A549 (cell line): ENCODE measurements at regions not wholly inside any gene's neighbourhood (a gene's known extent, or its start where the extent isn't known, plus 50 kb on each side); places are given as distances from the start of the nearest gene placed in this dataset.

ENCODE experiments used
- ATAC-seq, 2 experiments: fragments of 200-7000 bp in 1 of 2; fragments of >200 bp in 1 of 2; cut with Nextera tagmentation in 1 of 2; cut with Tn5 transposase in 1 of 2; 3 replicates each; pipeline versions ENCODE4 v1.8.0 to v1.9.1; 2018 to 2020; ENCODE audit warnings: mild to moderate bottlenecking in 1 of 2, moderate library complexity in 1 of 2
- CTCF ChIA-PET: fragments of 300-600 bp; sonication (Branson Sonifier 250); formaldehyde crosslinking; extraction: SDS; loops from one replicate; lab custom pipeline; 2021; ENCODE audit warnings: antibody characterized with exemption, inconsistent platforms; lab: Yijun Ruan, JAX
- POLR2A ChIA-PET: fragments of 350-600 bp; formaldehyde crosslinking; extraction: SDS; loops from one replicate; lab custom pipeline; 2021; ENCODE audit warnings: antibody characterized with exemption, inconsistent platforms; lab: Yijun Ruan, JAX
- DNase-seq, 2 experiments: peaks; one replicate each; pipeline versions ENCODE4 v3.0.0 to v3.0.0-alpha.2; 2011 to 2016; ENCODE audit warnings: low read depth in 1 of 2, low spot score in 1 of 2
- FAIRE-seq: peaks from 2 replicates; lab custom pipeline; 2011; peaks lifted over from hg19 to GRCh38; lab: Jason Lieb, UNC
- H3K27ac ChIP-seq, 2 experiments: fragments of >200 bp; sonication (Bioruptor Twin); formaldehyde crosslinking; 3 replicates each; pipeline ENCODE4 v1.5.1; 2016 to 2017
- H3K4me1 ChIP-seq: fragments of >200 bp; sonication (Bioruptor Twin); formaldehyde crosslinking; 3 replicates; pipeline ENCODE4 v1.6.1; 2016
- H3K4me2 ChIP-seq: fragments of >200 bp; sonication (Bioruptor Twin); formaldehyde crosslinking; 3 replicates; pipeline ENCODE4 v1.6.1; 2016
- H3K4me3 ChIP-seq: fragments of >200 bp; sonication (Bioruptor Twin); formaldehyde crosslinking; 3 replicates; pipeline ENCODE4 v1.5.1; 2016
- H3K9me3 ChIP-seq: fragments of >200 bp; sonication (Bioruptor Twin); formaldehyde crosslinking; 3 replicates; pipeline ENCODE4 v1.6.1; 2016
- CBX8 ChIP-seq: fragments of 200-600 bp; sonication (generic); IDR thresholded peaks from 2 replicates; pipeline ENCODE4 v1.6.1; 2016
- EHF ChIP-seq: fragments of 250-450 bp; sonication (Bioruptor Pico); IDR thresholded peaks from 2 replicates; pipeline ENCODE4 v1.5.0; 2020; ENCODE audit warnings: mild to moderate bottlenecking
- EP300 ChIP-seq, 2 experiments: fragments of >200 bp; sonication (Bioruptor Twin); formaldehyde crosslinking; IDR thresholded peaks; 2 replicates in 1 of 2; 3 replicates in 1 of 2; pipeline ENCODE4 v1.6.1; 2016 to 2017
- ESRRA ChIP-seq: fragments of 150-350 bp; IDR thresholded peaks from 2 replicates; pipeline ENCODE4 v1.6.1; 2014; ENCODE audit warnings: mild to moderate bottlenecking, low read length, borderline replicate concordance
- FOXS1 ChIP-seq: fragments of 250-450 bp; sonication (Bioruptor Pico); IDR thresholded peaks from 2 replicates; pipeline ENCODE4 v1.5.0; 2020; ENCODE audit warnings: mild to moderate bottlenecking, moderate library complexity
- GATA3 ChIP-seq: IDR thresholded peaks from 2 replicates; pipeline ENCODE4 v1.6.1; 2012; ENCODE audit warnings: borderline replicate concordance
- HEYL ChIP-seq: fragments of 250-450 bp; sonication (Bioruptor Pico); IDR thresholded peaks from 2 replicates; pipeline ENCODE4 v1.8.0; 2021; ENCODE audit warnings: mild to moderate bottlenecking, moderate library complexity
- HOXB5 ChIP-seq: fragments of 250-450 bp; sonication (Bioruptor Pico); IDR thresholded peaks from 2 replicates; pipeline ENCODE4 v1.5.0; 2020; ENCODE audit warnings: mild to moderate bottlenecking, moderate library complexity
- JUN ChIP-seq, 2 experiments: fragments of >200 bp; sonication (Bioruptor Twin); formaldehyde crosslinking; IDR thresholded peaks; 2 replicates in 1 of 2; 3 replicates in 1 of 2; pipeline ENCODE4 v1.6.1; 2016 to 2017
- JUNB ChIP-seq: fragments of >200 bp; sonication (Bioruptor Twin); formaldehyde crosslinking; IDR thresholded peaks from 2 replicates; pipeline ENCODE4 v1.6.1; 2016
- MAFK ChIP-seq: fragments of 450-650 bp; IDR thresholded peaks from 2 replicates; pipeline ENCODE4 v1.6.1; 2014; ENCODE audit not compliant: partially characterized antibody
- MYC ChIP-seq: IDR thresholded peaks from 2 replicates; pipeline ENCODE4 v1.6.1; 2012; ENCODE audit warnings: mild to moderate bottlenecking, inconsistent platforms, low read length, improper control_type of control experiment, borderline replicate concordance
- NFE2L2 ChIP-seq: fragments of 150-350 bp; conservative IDR thresholded peaks from 2 replicates; pipeline ENCODE4 v1.6.1; 2014; ENCODE audit warnings: low read length
- POLR2AphosphoS2 ChIP-seq: conservative IDR thresholded peaks from 2 replicates; pipeline ENCODE4 v1.6.1; 2012; ENCODE audit warnings: low read length, improper control_type of control experiment, inconsistent platforms
- RARB ChIP-seq: fragments of 250-450 bp; sonication (Bioruptor Pico); IDR thresholded peaks from 2 replicates; pipeline ENCODE4 v1.8.0; 2021; ENCODE audit warnings: mild to moderate bottlenecking, moderate library complexity
- SREBF2 ChIP-seq: fragments of 450-650 bp; IDR thresholded peaks from 2 replicates; pipeline ENCODE4 v1.6.1; 2014; ENCODE audit warnings: mild to moderate bottlenecking, moderate library complexity
- ZFP36 ChIP-seq: fragments of 450-650 bp; IDR thresholded peaks from 2 replicates; pipeline ENCODE4 v1.6.1; 2014; ENCODE audit warnings: borderline replicate concordance; ENCODE audit not compliant: partially characterized antibody
- ZNF302 ChIP-seq: fragments of 250-450 bp; sonication (Bioruptor Pico); IDR thresholded peaks from 2 replicates; pipeline ENCODE4 v1.9.0; 2021; ENCODE audit warnings: inconsistent platforms, mild to moderate bottlenecking, moderate library complexity
- WGBS: methylation state at CpG from one replicate; pipeline ENCODE4 v1.1.6; 2017; ENCODE audit errors: missing lambda C conversion rate; 5-methylcytosine and 5-hydroxymethylcytosine counted together
- TF ChIP-seq, protein P1 (sequence below): fragments of >200 bp; sonication (Bioruptor Twin); formaldehyde crosslinking; IDR thresholded peaks from 2 replicates; pipeline ENCODE4 v1.6.1; 2016
- TF ChIP-seq, protein P2 (sequence below): fragments of 450-650 bp; IDR thresholded peaks from 2 replicates; pipeline ENCODE4 v1.6.1; 2014; ENCODE audit warnings: antibody characterized with exemption
- TF ChIP-seq, protein P3 (sequence below): fragments of 150-350 bp; IDR thresholded peaks from 2 replicates; pipeline ENCODE4 v1.6.1; 2014; ENCODE audit warnings: low read depth, mild to moderate bottlenecking, low read length
- TF ChIP-seq, protein P4 (sequence below): fragments of 200-600 bp; sonication (generic); IDR thresholded peaks from 2 replicates; pipeline ENCODE4 v1.6.1; 2016; ENCODE audit warnings: antibody characterized with exemption, mild to moderate bottlenecking, moderate library complexity

DNA sequence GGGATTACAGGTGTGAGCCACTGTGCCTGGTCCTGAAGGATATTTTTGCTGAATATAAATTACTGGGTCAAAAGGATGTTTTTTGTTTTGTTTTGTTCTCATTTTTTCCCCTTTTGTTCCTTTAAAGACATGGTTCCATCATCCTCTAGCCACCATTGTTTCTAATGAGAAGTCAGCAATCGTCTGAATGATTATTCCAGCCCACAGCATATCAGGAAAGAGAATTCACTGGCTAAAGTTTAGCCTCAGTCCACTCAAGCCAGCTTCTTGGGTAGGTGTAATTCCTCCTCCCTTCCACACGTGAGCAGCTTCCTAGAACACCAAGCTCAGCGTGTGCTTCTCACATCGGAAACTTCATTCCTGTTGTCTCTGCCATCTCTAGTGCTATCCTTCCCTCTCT, 112.8 kb upstream of the INSIG1 start:
- no peak for FAIRE-seq
- H3K27ac ChIP-seq = no peak overlapping the region
- WGBS = 38% methylated on average over 4 of the region's 4 CpGs
- H3K4me3 ChIP-seq = no peak overlapping the region
- ATAC-seq = no peak
- TF ChIP-seq FOXS1 (CRISPR knock-in tag) (no peak), ZNF302 (CRISPR knock-in tag) (no peak), GATA3 (no peak), SREBF2 (no peak)
- TF ChIP-seq, all 56 proteins: peak for 0
- POLR2A ChIA-PET = no interaction called here
- CTCF ChIA-PET = interaction anchor here (1.6 to 4.6 kb wide), 3 partner anchors 160 to 258 kb away, joined by 6 to 24 read pairs (median 8); no protein-coding TSS in a partner anchor
- H3K4me2 ChIP-seq = no peak overlapping the region
- no peaks in the 10 kb centered on the region for H3K4me1 ChIP-seq
- peaks cover 36% of the 10 kb centered on the region for H3K9me3 ChIP-seq
- DNase-seq = no peak

DNA sequence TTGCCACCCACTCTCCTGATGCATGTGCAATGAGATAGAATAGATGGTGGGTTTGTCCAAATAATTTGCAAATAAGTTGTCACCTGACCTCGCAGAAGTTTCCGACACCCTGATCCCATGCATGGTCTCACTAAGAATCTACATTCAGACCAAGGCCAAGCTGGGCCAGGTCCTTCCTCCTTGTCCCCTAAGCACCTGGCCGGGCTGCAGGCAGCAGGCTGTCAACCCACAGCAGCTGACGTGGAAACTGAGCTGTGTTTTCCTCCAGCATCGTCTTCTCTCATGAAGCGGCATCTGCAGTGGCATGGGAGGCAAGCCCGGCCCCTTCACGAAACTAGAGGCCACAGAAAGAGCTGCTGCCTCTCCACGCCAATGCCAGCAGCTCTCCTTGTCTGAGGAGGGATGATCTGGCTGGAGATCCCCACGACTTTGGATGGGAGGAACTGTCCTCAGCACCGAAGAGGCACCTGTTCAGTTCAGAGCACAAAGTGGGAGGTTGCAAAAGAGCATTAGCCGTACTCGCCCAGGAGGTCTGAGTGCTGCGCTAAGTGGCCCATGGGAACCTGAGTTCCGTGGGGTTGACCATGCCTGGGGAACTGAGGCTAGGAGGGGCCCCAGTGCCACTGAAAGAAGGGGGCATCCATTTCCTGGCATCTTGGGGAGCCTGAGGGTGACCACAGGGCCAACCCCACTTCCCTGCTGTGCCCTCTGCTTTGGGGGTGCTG, 110.5 kb upstream of the INSIG1 start:
- FAIRE-seq (no peak), ATAC-seq (no peak), DNase-seq (no peak)
- POLR2A ChIA-PET = no interaction called here
- WGBS = 43% methylated on average over 12 of the region's 15 CpGs
- Histone ChIP-seq H3K4me2 (no peak overlapping the region), H3K9me3 (peaks cover 36% of the 10 kb centered on the region), H3K4me1 (no peaks in the 10 kb centered on the region), H3K27ac (no peak overlapping the region), H3K4me3 (no peak overlapping the region)
- CTCF ChIA-PET = interaction anchor here (0.5 to 4.6 kb wide), 2 partner anchors 158 to 340 kb away, joined by 5 to 24 read pairs; no protein-coding TSS in a partner anchor
- TF ChIP-seq RARB = no peak
- no peak for TF ChIP-seq MAFK
- TF ChIP-seq, protein P1, sequence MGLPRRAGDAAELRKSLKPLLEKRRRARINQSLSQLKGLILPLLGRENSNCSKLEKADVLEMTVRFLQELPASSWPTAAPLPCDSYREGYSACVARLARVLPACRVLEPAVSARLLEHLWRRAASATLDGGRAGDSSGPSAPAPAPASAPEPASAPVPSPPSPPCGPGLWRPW = no peak
- TF ChIP-seq GATA3 = no peak
- TF ChIP-seq CBX8 = no peak
- no peak for TF ChIP-seq ESRRA
- TF ChIP-seq, protein P2, sequence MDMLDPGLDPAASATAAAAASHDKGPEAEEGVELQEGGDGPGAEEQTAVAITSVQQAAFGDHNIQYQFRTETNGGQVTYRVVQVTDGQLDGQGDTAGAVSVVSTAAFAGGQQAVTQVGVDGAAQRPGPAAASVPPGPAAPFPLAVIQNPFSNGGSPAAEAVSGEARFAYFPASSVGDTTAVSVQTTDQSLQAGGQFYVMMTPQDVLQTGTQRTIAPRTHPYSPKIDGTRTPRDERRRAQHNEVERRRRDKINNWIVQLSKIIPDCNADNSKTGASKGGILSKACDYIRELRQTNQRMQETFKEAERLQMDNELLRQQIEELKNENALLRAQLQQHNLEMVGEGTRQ = no peak
- TF ChIP-seq NFE2L2 = no peak
- TF ChIP-seq EHF (CRISPR knock-in tag) = no peak
- no peak for TF ChIP-seq HEYL
- TF ChIP-seq, protein P3, sequence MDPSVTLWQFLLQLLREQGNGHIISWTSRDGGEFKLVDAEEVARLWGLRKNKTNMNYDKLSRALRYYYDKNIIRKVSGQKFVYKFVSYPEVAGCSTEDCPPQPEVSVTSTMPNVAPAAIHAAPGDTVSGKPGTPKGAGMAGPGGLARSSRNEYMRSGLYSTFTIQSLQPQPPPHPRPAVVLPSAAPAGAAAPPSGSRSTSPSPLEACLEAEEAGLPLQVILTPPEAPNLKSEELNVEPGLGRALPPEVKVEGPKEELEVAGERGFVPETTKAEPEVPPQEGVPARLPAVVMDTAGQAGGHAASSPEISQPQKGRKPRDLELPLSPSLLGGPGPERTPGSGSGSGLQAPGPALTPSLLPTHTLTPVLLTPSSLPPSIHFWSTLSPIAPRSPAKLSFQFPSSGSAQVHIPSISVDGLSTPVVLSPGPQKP = no peak
- TF ChIP-seq, protein P4, sequence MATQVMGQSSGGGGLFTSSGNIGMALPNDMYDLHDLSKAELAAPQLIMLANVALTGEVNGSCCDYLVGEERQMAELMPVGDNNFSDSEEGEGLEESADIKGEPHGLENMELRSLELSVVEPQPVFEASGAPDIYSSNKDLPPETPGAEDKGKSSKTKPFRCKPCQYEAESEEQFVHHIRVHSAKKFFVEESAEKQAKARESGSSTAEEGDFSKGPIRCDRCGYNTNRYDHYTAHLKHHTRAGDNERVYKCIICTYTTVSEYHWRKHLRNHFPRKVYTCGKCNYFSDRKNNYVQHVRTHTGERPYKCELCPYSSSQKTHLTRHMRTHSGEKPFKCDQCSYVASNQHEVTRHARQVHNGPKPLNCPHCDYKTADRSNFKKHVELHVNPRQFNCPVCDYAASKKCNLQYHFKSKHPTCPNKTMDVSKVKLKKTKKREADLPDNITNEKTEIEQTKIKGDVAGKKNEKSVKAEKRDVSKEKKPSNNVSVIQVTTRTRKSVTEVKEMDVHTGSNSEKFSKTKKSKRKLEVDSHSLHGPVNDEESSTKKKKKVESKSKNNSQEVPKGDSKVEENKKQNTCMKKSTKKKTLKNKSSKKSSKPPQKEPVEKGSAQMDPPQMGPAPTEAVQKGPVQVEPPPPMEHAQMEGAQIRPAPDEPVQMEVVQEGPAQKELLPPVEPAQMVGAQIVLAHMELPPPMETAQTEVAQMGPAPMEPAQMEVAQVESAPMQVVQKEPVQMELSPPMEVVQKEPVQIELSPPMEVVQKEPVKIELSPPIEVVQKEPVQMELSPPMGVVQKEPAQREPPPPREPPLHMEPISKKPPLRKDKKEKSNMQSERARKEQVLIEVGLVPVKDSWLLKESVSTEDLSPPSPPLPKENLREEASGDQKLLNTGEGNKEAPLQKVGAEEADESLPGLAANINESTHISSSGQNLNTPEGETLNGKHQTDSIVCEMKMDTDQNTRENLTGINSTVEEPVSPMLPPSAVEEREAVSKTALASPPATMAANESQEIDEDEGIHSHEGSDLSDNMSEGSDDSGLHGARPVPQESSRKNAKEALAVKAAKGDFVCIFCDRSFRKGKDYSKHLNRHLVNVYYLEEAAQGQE = no peak
- TF ChIP-seq HOXB5 (CRISPR knock-in tag) = no peak
- no peak for TF ChIP-seq ZFP36
- TF ChIP-seq MYC = no peak
- no peak for TF ChIP-seq JUNB
- no peak for TF ChIP-seq EP300 (IDR thresholded peaks at IDR 0.05)
- TF ChIP-seq POLR2AphosphoS2 = no peak
- no peak for TF ChIP-seq JUN (IDR thresholded peaks at IDR 0.05)
